ENCODE measurements at regions not wholly inside any gene's neighbourhood (a gene's known extent, or its start where the extent isn't known, plus 50 kb on each side); places are given as distances from the start of the nearest gene placed in this dataset.

DNA sequence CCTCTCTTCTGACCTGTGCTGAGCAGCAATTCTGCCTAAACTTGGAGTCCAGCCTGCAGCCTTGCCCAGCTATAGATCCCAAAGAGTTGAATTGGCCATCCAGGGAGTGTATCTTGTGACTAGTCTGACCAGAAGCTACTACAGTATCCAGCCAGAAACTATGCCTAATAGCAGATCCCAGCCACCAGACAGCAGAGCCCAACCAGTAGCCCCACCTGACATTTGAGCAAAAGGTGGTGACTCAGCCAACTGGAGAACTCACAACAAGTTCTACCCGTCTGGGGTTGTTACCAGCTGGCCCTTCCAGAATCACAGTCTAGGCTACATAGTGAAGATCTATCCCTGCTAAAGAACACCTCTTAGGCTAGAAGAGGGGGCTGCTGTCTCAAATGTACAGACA, 315.0 kb downstream of the CRPPA start:
- peaks cover 30% of the 10 kb centered on the region for H3K9me3 ChIP-seq

DNA sequence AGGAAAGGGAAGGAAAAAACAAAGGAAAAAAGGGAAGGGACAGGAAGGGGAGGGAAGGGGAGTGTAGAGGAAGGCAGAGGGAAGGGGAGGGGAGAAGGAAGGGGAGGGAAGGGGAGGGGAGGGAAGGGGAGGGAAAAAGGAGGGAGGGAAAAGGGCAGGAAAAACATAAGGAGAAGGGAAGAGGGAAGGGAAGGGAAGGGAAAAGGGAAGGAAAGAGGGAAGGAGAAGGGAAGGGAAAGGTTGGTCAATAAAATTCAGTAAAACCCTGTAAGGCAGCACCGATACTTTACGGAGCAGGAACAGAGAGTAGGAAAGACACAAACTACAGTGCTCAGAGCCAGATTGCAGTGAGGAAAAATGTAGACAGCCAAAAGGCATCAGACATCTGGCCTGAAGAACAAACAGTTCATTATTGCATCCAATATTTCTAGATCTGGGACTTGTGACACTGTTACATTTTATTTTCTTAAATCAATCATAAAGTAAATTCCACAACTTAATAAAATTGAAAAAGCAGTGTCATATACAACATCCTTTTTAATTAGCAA, 322.0 kb downstream of the CRPPA start:
- intact Hi-C loops (cut with DNase I), result no loop called here
- DNase-seq (no peak), ATAC-seq (no peak)
- H3K4me1 ChIP-seq, result no peaks in the 10 kb centered on the region
- H3K27ac ChIP-seq, result no peak overlapping the region
- H3K27me3 ChIP-seq (ENCODE audit: insufficient read depth in 3 of 3, low read length in 2 of 3), result no peaks in the 10 kb centered on the region
- no peaks in the 10 kb centered on the region for H3K36me3 ChIP-seq (ENCODE audit: insufficient read depth in 1 of 2, low read depth in 1 of 2)
- no peak for TF ChIP-seq CTCF (IDR thresholded peaks at IDR 0.05)
- no peaks in the 10 kb centered on the region for H3K9me3 ChIP-seq
- no peak overlapping the region for H3K4me3 ChIP-seq
- WGBS, 3 donors, result 25 to 66% (median 46%) methylated on average over 2 of the region's 2 CpGs

More for the DNA sequence above, 315.0 kb downstream of the CRPPA start:
- no peaks in the 10 kb centered on the region for H3K27me3 ChIP-seq (ENCODE audit: insufficient read depth in 3 of 3, low read length in 2 of 3)
- ATAC-seq (no peak), DNase-seq (no peak)
- WGBS, 3 donors, result 91 to 96% (median 94%) methylated on average over 1 of the region's 1 CpG
- H3K27ac ChIP-seq, result no peak overlapping the region
- intact Hi-C loops (cut with DNase I), result no loop called here
- no peak for TF ChIP-seq CTCF (IDR thresholded peaks at IDR 0.05)
- H3K4me1 ChIP-seq, result no peaks in the 10 kb centered on the region
- no peak overlapping the region for H3K4me3 ChIP-seq
- no peaks in the 10 kb centered on the region for H3K36me3 ChIP-seq (ENCODE audit: insufficient read depth in 1 of 2, low read depth in 1 of 2)

DNA sequence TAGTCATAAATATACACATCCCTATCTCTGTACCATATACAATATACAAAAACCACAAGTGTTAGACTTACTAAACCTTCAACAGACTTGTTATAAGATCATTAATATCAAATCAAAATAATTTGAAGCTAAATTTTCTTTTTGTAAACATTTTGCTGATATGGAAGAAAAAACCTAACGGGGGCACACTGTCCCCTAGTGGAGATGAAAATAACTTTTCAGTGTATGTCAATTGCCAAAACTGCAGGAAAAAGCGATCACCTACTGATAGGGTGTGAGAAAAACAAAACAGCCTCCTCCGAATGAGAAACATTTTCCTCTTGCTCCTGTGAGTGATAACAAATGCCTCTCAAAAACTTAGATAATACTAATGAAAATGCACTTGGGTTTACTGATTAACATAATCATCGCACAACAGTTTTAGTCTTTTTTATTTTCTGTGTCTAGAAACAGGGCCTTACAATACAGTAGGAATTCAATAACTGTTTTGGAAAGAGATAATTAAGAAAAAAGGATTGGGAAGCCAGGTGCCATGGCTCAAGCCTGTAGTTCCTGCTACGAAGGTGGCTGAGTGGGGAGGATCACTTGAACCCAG, 322.7 kb downstream of the CRPPA start:
- no peak for ATAC-seq
- TF ChIP-seq CTCF (IDR thresholded peaks at IDR 0.05), result peak; percentile 59
- no peaks in the 10 kb centered on the region for H3K4me1 ChIP-seq
- H3K4me3 ChIP-seq, result no peak overlapping the region
- H3K9me3 ChIP-seq, result no peaks in the 10 kb centered on the region
- no peaks in the 10 kb centered on the region for H3K27me3 ChIP-seq (ENCODE audit: insufficient read depth in 3 of 3, low read length in 2 of 3)
- no peak for DNase-seq
- intact Hi-C loops (cut with DNase I), result no loop called here
- WGBS, 3 donors, result 69 to 71% (median 69%) methylated on average over 5 of the region's 5 CpGs
- no peaks in the 10 kb centered on the region for H3K36me3 ChIP-seq (ENCODE audit: insufficient read depth in 1 of 2, low read depth in 1 of 2)
- no peak overlapping the region for H3K27ac ChIP-seq

DNA sequence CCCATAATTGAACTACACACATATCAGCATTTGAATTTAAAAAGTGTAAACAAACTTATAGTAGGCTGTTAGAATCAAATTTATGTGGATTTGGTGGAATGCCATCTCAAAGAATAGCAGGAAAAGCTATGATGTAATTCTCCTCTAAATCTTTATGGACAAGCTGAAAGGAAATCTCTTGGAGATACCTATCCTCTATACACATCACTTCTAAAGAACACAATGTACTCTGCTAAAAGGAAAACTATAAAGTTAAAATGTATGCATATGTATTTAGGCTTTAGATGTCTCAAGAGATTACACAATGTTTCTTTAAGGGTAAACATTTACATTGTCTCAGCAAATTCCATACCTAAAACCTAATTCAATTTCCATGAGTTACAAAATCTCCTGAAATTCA, 323.3 kb downstream of the CRPPA start:
- TF ChIP-seq CTCF (IDR thresholded peaks at IDR 0.05), result no peak
- ATAC-seq (no peak), DNase-seq (no peak)
- Histone ChIP-seq H3K9me3 (no peaks in the 10 kb centered on the region), H3K4me3 (no peak overlapping the region), H3K27me3 (ENCODE audit: insufficient read depth in 3 of 3, low read length in 2 of 3) (no peaks in the 10 kb centered on the region), H3K36me3 (ENCODE audit: insufficient read depth in 1 of 2, low read depth in 1 of 2) (no peaks in the 10 kb centered on the region), H3K27ac (no peak overlapping the region), H3K4me1 (no peaks in the 10 kb centered on the region)
- intact Hi-C loops (cut with DNase I), result no loop called here
